Aorta (tissue), 5 donors: ENCODE measurements at regions not wholly inside any gene's neighbourhood (a gene's known extent, or its start where the extent isn't known, plus 50 kb on each side); places are given as distances from the start of the nearest gene placed in this dataset.
"Not testable (repeated sequence)": the region's sequence is repeated elsewhere in the genome, so short reads cannot be mapped to it uniquely, and the experiment has no call there.

Experiments
- ATAC-seq: fragments of 200-7000 bp; cut with Tn5 transposase; one replicate; pipeline ENCODE4 v1.9.1; 2022; ENCODE audit warnings: moderate library complexity; ENCODE audit not compliant: low FRiP score
- DNase-seq, 2 donors: peaks; one replicate each; pipeline ENCODE4 v3.0.0-alpha.2; 2020
- H3K27ac ChIP-seq, 2 donors: one replicate each; pipeline ENCODE4 v1.5.1; 2013; ENCODE audit warnings: low read length in 2 of 2, mild to moderate bottlenecking in 2 of 2, moderate library complexity in 2 of 2, control low read depth in 1 of 2, inconsistent platforms in 1 of 2, low read depth in 1 of 2
- H3K27me3 ChIP-seq, 2 donors: one replicate each; pipeline ENCODE4 v1.6.1; 2013; ENCODE audit warnings: control low read depth in 1 of 2, low read length in 1 of 2, mild to moderate bottlenecking in 1 of 2, moderate library complexity in 1 of 2; ENCODE audit not compliant: insufficient read depth in 2 of 2, control insufficient read depth in 1 of 2
- H3K36me3 ChIP-seq, 2 donors: one replicate each; pipeline ENCODE4 v1.6.1; 2013; ENCODE audit warnings: control low read depth in 1 of 2, low read length in 1 of 2, mild to moderate bottlenecking in 1 of 2; ENCODE audit not compliant: insufficient read depth in 2 of 2, control insufficient read depth in 1 of 2
- H3K4me1 ChIP-seq, 2 donors: one replicate each; pipeline ENCODE4 v1.6.1; 2013; ENCODE audit warnings: low read length in 2 of 2, control low read depth in 1 of 2, mild to moderate bottlenecking in 1 of 2, moderate library complexity in 1 of 2; ENCODE audit not compliant: insufficient read depth in 2 of 2, control insufficient read depth in 1 of 2
- H3K4me3 ChIP-seq, 2 donors: one replicate each; pipeline ENCODE4 v1.5.1; 2013; ENCODE audit warnings: low read length in 2 of 2, control low read depth in 1 of 2, mild to moderate bottlenecking in 1 of 2
- H3K9me3 ChIP-seq: one replicate; pipeline ENCODE4 v1.6.1; 2013; ENCODE audit warnings: mild to moderate bottlenecking, low read length; ENCODE audit not compliant: control insufficient read depth
- WGBS, 2 donors: extraction: QIAGEN DNeasy Blood & Tissue Kit; methylation state at CpG; one replicate each; pipeline ENCODE4 v1.1.7; 2013; 5-methylcytosine and 5-hydroxymethylcytosine counted together
- intact Hi-C, 2 donors: fragments of 100-400 bp; cut with DNase I; formaldehyde crosslinking; loops; one replicate each; pipeline versions ENCODE4 v1.14.2 to v1.15.0; 2022
- donor health status: healthy with polysubstance abuse.
- donor health status: Bipolar disorder and iron deficiency.
- donor health status: DM: no; HTN: no; CAD: no.
- donor health status: DM: no; HTN: no; CAD: no.
- donor health status: DM: yes; HTN: yes; CAD: no.

DNA sequence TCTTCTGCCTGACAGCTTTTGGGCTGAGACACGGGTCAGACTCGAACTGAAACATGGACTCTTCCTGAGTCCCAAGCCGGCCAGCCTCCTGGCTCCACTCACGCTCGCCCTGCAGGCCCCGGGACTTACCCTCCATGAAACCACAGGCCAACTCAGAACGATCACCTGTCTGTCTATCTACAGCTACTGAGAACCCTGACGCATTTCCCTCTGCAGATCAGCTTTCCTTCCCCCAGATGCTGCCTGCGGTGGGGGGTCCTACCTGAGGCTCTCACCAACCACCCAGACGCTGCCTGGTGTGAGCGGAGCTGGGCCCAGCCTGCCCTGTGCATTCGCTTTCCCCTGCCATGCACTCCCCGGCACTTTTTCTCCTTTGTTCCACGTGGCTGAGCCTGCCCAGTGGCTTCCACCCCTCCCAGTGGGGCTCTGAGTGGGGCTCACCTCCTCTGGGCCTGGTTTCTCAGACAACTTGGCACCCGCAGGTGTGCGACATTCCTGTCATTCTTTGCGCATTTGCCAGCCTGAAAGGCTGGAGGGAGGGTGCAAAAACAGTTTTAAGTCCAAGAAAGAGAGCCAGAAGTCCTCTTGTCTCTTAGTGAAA is 60.2 kb downstream of the PLXNA1 start:
- 28 to 30% methylated on average over 17 of the region's 17 CpGs for WGBS, 2 donors
- Histone ChIP-seq H3K9me3 (no peaks in the 10 kb centered on the region), H3K4me1 (peaks cover 0 to 4% of the 10 kb centered on the region in 2 donors), H3K4me3 (no peak overlapping the region), H3K27me3 (no peaks in the 10 kb centered on the region), H3K27ac (peak overlapping the region; percentile 2 to 94), H3K36me3 (no peaks in the 10 kb centered on the region)
- ATAC-seq (peak; percentile 58), DNase-seq (peak; percentile 66 to 77)
- intact Hi-C loops: loop anchor here in 1 of 2 donors (5.0 kb wide), 2 partner anchors 41 to 61 kb away; partner anchors contain the start of gene PLXNA1

DNA sequence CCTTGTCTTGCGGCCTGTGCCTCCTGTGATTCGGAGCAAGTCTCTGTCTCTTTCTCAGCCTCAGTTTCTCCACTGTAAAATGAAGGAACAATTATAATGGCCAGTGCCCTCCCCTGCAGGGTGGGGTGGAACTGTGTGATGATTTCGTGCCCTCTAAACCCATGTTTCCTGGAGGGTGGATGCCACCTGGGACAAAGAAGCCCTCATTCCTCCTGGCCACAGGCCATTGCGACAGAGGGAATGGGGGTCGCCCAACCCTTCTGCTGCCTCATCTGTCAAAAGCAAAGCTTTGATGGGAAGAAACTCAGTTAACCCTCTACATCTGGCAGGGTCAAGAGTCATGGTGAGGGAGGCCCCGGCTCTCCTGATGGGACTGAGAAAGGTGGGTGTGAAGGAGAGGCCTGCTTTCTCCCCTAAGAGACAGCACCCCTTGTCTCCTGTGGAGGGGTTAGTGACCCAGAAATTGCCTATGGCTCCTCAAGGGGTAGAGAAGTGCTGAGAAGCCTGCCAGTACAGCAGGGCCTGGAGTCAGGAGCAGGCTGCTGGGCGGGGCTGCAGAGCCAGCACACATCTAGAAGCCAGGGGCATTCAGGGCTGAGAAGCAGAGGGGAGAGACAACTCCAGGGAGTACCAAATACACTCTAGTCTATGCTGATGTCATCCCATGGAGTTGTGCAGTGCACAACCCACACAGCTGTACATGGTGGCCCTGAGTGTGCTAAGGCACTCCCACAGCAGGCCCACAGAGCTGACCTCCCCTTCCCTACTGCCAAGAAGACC is 61.0 kb downstream of the PLXNA1 start:
- WGBS, 2 donors: 32 to 36% methylated on average over 7 of the region's 7 CpGs
- Histone ChIP-seq H3K27me3 (no peaks in the 10 kb centered on the region), H3K4me1 (peaks cover 0 to 4% of the 10 kb centered on the region in 2 donors), H3K36me3 (no peaks in the 10 kb centered on the region), H3K9me3 (no peaks in the 10 kb centered on the region), H3K27ac (peak overlapping the region; percentile 2 to 94), H3K4me3 (no peak overlapping the region)
- DNase-seq (peak; percentile 45 to 53), ATAC-seq (peak; percentile 5)
- intact Hi-C loops: loop anchor here in 1 of 2 donors (5.0 kb wide), 2 partner anchors 42 to 62 kb away; partner anchors contain the start of gene PLXNA1

GRCh38 chr3:127044996-127045395 is 62.1 kb downstream of the PLXNA1 start:
- intact Hi-C loops: loop anchor here in 1 of 2 donors (5.0 kb wide), 2 partner anchors 43 to 63 kb away; partner anchors contain the start of gene PLXNA1
- DNase-seq: peak; percentile 53 to 68
- 39 to 41% methylated on average over 4 of the region's 4 CpGs for WGBS, 2 donors
- Histone ChIP-seq H3K36me3 (no peaks in the 10 kb centered on the region), H3K4me3 (no peak overlapping the region), H3K27me3 (no peaks in the 10 kb centered on the region), H3K9me3 (no peaks in the 10 kb centered on the region), H3K27ac (peak overlapping the region; percentile 22 to 78), H3K4me1 (peaks cover 0 to 4% of the 10 kb centered on the region in 2 donors)
- no peak for ATAC-seq

DNA sequence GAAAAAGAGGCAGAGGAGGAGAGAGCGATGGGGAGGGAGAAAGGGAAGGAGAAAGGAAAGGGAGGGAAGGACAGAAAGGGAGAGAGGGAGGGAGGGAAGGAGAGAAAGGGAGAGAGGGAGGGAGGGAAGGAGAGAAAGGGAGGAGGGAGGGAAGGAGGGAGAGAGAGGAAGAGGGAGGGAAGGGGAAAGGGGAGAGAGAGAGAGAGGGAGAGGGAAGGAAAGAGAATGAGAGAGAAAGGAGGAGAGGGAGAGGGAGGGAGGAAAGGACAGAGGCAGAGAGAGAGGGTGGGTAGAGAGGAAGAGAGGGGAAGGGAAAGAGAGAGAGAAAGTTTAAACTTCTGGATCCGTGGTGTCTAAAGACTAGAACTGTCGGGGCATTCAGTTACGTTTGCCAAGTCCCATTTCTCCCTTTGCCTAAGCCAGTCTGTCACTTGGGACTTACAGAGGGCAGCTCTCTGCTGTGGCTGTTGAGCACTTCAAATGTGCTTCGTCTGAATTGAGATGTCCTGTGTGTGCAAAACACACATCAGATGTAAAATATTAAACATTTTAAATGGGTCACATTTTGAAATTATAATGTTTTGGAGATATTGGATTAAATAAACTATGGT is 62.6 kb downstream of the PLXNA1 start:
- ATAC-seq (no peak), DNase-seq (no peak)
- H3K27me3 ChIP-seq: no peaks in the 10 kb centered on the region
- peaks cover 0 to 4% of the 10 kb centered on the region in 2 donors for H3K4me1 ChIP-seq
- intact Hi-C loops: no loop called here
- H3K27ac ChIP-seq: peak overlapping the region in 1 of 2 donors; percentile 78
- WGBS, 2 donors: 21 to 23% methylated on average over 5 of the region's 5 CpGs
- H3K36me3 ChIP-seq: no peaks in the 10 kb centered on the region
- no peak overlapping the region for H3K4me3 ChIP-seq
- no peaks in the 10 kb centered on the region for H3K9me3 ChIP-seq

GRCh38 chr3:127046690-127047089 is 63.8 kb downstream of the PLXNA1 start:
- intact Hi-C loops, H3K27me3 ChIP-seq, H3K4me1 ChIP-seq, H3K9me3 ChIP-seq, ATAC-seq, H3K27ac ChIP-seq, H3K36me3 ChIP-seq, H3K4me3 ChIP-seq, DNase-seq: not testable (repeated sequence)
- WGBS, 2 donors: 94 to 97% methylated on average over 24 to 28 of the region's 28 CpGs

DNA sequence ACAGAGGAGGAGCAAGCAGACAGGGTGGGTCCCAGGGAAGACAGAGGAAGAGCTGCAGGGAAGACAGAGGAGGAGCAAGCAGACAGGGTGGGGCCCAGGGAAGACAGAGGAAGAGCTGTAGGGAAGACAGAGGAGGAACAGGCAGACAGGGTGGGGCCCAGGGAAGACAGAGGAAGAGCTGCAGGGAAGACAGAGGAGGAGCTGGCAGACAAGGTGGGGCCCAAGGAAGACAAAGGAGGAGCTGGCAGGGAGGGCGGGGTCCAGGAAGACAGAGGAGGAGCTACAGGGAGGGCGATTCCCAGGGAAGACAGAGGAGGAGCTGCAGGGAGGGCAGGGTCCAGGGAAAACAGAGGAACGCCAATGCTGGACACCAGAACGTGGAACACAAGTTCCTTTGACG is 66.5 kb downstream of the PLXNA1 start:
- H3K9me3 ChIP-seq: no peaks in the 10 kb centered on the region
- no peaks in the 10 kb centered on the region for H3K36me3 ChIP-seq
- H3K4me1 ChIP-seq: no peaks in the 10 kb centered on the region
- no peaks in the 10 kb centered on the region for H3K27me3 ChIP-seq
- no peak overlapping the region for H3K27ac ChIP-seq
- intact Hi-C loops: no loop called here
- 89 to 94% methylated on average over 5 of the region's 5 CpGs for WGBS, 2 donors
- no peak for ATAC-seq
- no peak overlapping the region for H3K4me3 ChIP-seq
- no peak for DNase-seq

GRCh38 chr3:127050733-127051132 is 67.8 kb downstream of the PLXNA1 start:
- no peak for ATAC-seq
- H3K27me3 ChIP-seq: no peaks in the 10 kb centered on the region
- H3K4me3 ChIP-seq: no peak overlapping the region
- H3K9me3 ChIP-seq: no peaks in the 10 kb centered on the region
- peak; percentile 20 to 42 for DNase-seq
- 46 to 63% methylated on average over 7 of the region's 7 CpGs for WGBS, 2 donors
- H3K36me3 ChIP-seq: no peaks in the 10 kb centered on the region
- no peak overlapping the region for H3K27ac ChIP-seq
- H3K4me1 ChIP-seq: no peaks in the 10 kb centered on the region
- intact Hi-C loops: no loop called here

- intact Hi-C loops: no loop called here
- Histone ChIP-seq H3K9me3 (no peaks in the 10 kb centered on the region), H3K27ac (no peak overlapping the region), H3K36me3 (no peaks in the 10 kb centered on the region), H3K4me3 (no peak overlapping the region), H3K27me3 (no peaks in the 10 kb centered on the region), H3K4me1 (no peaks in the 10 kb centered on the region)
- DNase-seq: peak; percentile 86
- peak; percentile 87 for ATAC-seq
- WGBS, 2 donors: 29 to 41% methylated on average over 15 of the region's 15 CpGs
These were observed 69.2 kb downstream of the PLXNA1 start for GRCh38 chr3:127052121-127052561.
